OCI-LY7 (cell line): ENCODE measurements at regions not wholly inside any gene's neighbourhood (a gene's known extent, or its start where the extent isn't known, plus 50 kb on each side); places are given as distances from the start of the nearest gene placed in this dataset.
A peak's percentile ranks its signal among the peaks of the same experiment; 100 is the strongest.
"Not testable (repeated sequence)": the region's sequence is repeated elsewhere in the genome, so short reads cannot be mapped to it uniquely, and the experiment has no call there.

Experiments
- BruUV-seq: library from RNA; stranded (reverse); fragments of 400-500 nt; replicated peaks from 2 replicates; lab custom pipeline; 2021; lab: Mats Ljungman, UMichigan
- CTCF ChIA-PET: fragments of 300-600 bp; sonication (Branson Sonifier 250); formaldehyde crosslinking; loops from one replicate; lab custom pipeline; 2022; ENCODE audit warnings: antibody characterized with exemption; ENCODE audit not compliant: unreplicated experiment; lab: Charles Lee
- POLR2A ChIA-PET: fragments of 300-600 bp; sonication (Branson Sonifier 250); formaldehyde crosslinking; loops from one replicate; lab custom pipeline; 2022; ENCODE audit warnings: antibody characterized with exemption; lab: Charles Lee
- DNase-seq: peaks from one replicate; pipeline ENCODE4 v3.0.0-alpha.2; 2015; ENCODE audit warnings: low spot score
- H2AFZ ChIP-seq: fragments of 200-600 bp; sonication (generic), shearing (Covaris generic); 2 replicates; pipeline ENCODE4 v1.6.1; 2014; ENCODE audit warnings: mild to moderate bottlenecking, antibody characterized with exemption, low read length, moderate library complexity
- H3K27ac ChIP-seq: fragments of 200-600 bp; sonication (generic); 2 replicates; pipeline ENCODE4 v1.5.1; 2014; ENCODE audit warnings: mixed run types, low read depth, mild to moderate bottlenecking, moderate library complexity, low read length, inconsistent platforms; ENCODE audit not compliant: poor library complexity, severe bottlenecking
- H3K36me3 ChIP-seq: fragments of 200-600 bp; sonication (generic); 2 replicates; pipeline ENCODE4 v1.6.1; 2014; ENCODE audit warnings: mild to moderate bottlenecking, antibody characterized with exemption, low read length, moderate library complexity, mixed read lengths; ENCODE audit not compliant: insufficient read depth
- H3K4me1 ChIP-seq: fragments of 200-600 bp; sonication (generic); 2 replicates; pipeline ENCODE4 v1.5.1; 2014; ENCODE audit warnings: mild to moderate bottlenecking, low read length; ENCODE audit not compliant: insufficient read depth, poor library complexity, severe bottlenecking
- H3K4me2 ChIP-seq: fragments of 200-600 bp; sonication (generic); 2 replicates; pipeline ENCODE4 v1.6.1; 2014; ENCODE audit warnings: mild to moderate bottlenecking, low read length
- H3K4me3 ChIP-seq: fragments of 200-600 bp; sonication (generic); 2 replicates; pipeline ENCODE4 v1.5.1; 2014; ENCODE audit warnings: mild to moderate bottlenecking, low read depth, low read length; ENCODE audit not compliant: poor library complexity, severe bottlenecking
- H3K79me2 ChIP-seq: fragments of 200-600 bp; sonication (generic); 2 replicates; pipeline ENCODE4 v1.6.1; 2016; ENCODE audit warnings: low read depth, mild to moderate bottlenecking, low read length, moderate library complexity, mixed read lengths; ENCODE audit not compliant: insufficient read depth
- H3K9me2 ChIP-seq: fragments of 200-600 bp; sonication (generic); 2 replicates; pipeline ENCODE4 v1.6.1; 2016; ENCODE audit warnings: mild to moderate bottlenecking, low read length, mixed read lengths; ENCODE audit not compliant: insufficient read depth
- H3K9me3 ChIP-seq: fragments of 200-600 bp; sonication (generic); 2 replicates; pipeline ENCODE4 v1.6.1; 2014; ENCODE audit warnings: mild to moderate bottlenecking, mixed run types, low read length, mixed read lengths
- H4K20me1 ChIP-seq: fragments of 200-600 bp; sonication (generic); 2 replicates; pipeline ENCODE4 v1.6.1; 2014; ENCODE audit warnings: mild to moderate bottlenecking, antibody characterized with exemption, low read length, moderate library complexity, mixed read lengths; ENCODE audit not compliant: insufficient read depth
- EZH2phosphoT487 ChIP-seq: fragments of 200-600 bp; sonication (generic); IDR thresholded peaks from 2 replicates; pipeline ENCODE4 v1.6.1; 2018; ENCODE audit warnings: low read depth, borderline replicate concordance, mild to moderate bottlenecking, mixed run types, antibody characterized with exemption, low read length, moderate library complexity, mixed read lengths
- intact Hi-C: fragments of 100-400 bp; cut with micrococcal nuclease; formaldehyde crosslinking; loops from one replicate; pipeline ENCODE4 v1.10.0; 2022; ENCODE audit not compliant: unreplicated experiment
- TF ChIP-seq, protein P1 (sequence below): fragments of 200-600 bp; sonication (generic); conservative IDR thresholded peaks from 2 replicates; pipeline ENCODE4 v1.5.1; 2014; ENCODE audit warnings: mild to moderate bottlenecking, antibody characterized with exemption, low read length, moderate library complexity, mixed read lengths

DNA sequence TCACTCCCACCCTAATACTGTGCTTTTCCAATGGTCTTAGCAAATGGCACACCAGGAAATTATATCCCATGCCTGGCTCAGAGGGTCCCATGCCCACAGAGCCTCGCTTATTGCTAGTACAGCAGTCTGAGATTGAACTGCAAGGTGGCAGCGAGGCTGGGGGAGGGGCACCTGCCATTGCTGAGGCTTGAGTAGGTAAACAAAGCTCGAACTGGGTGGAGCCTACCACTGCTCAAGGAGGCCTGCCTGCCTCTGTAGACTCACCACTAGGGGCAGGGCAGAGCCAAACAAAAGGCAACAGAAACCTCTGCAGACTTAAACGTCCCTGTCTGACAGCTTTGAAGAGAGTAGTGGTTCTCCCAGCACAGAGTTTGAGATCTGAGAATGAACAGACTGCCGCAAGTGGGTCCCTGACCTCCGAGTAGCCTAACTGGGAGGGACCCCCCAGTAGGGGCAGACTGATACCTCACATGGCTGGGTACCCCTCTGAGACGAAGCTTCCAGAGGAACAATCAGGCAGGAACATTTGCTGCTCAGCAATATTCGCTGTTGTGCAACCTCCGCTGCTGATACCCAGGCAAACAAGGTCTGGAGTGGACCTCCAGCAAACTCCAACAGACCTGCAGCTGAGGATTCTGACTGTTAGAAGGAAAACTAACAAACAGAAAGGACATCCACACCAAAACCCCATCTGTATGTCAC is 150.7 kb upstream of the FOXA2 start:
- H4K20me1 ChIP-seq, H3K4me3 ChIP-seq, BruUV-seq, POLR2A ChIA-PET, H3K27ac ChIP-seq, H3K9me3 ChIP-seq, H3K4me1 ChIP-seq, CTCF ChIA-PET, H3K36me3 ChIP-seq, H3K9me2 ChIP-seq, H3K79me2 ChIP-seq, intact Hi-C loops, H2AFZ ChIP-seq, H3K4me2 ChIP-seq: not testable (repeated sequence)
- DNase-seq: peak; percentile 29
- TF ChIP-seq, protein P1, sequence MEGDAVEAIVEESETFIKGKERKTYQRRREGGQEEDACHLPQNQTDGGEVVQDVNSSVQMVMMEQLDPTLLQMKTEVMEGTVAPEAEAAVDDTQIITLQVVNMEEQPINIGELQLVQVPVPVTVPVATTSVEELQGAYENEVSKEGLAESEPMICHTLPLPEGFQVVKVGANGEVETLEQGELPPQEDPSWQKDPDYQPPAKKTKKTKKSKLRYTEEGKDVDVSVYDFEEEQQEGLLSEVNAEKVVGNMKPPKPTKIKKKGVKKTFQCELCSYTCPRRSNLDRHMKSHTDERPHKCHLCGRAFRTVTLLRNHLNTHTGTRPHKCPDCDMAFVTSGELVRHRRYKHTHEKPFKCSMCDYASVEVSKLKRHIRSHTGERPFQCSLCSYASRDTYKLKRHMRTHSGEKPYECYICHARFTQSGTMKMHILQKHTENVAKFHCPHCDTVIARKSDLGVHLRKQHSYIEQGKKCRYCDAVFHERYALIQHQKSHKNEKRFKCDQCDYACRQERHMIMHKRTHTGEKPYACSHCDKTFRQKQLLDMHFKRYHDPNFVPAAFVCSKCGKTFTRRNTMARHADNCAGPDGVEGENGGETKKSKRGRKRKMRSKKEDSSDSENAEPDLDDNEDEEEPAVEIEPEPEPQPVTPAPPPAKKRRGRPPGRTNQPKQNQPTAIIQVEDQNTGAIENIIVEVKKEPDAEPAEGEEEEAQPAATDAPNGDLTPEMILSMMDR: peak; percentile 56

GRCh38 chr20:22740829-22741228 is 156.5 kb upstream of the FOXA2 start:
- Histone ChIP-seq H2AFZ (no peak overlapping the region), H3K27ac (no peak overlapping the region), H3K79me2 (no peaks in the 10 kb centered on the region), H3K4me3 (no peak overlapping the region), H3K9me2 (no peaks in the 10 kb centered on the region), H4K20me1 (no peaks in the 10 kb centered on the region), H3K36me3 (no peaks in the 10 kb centered on the region), H3K4me1 (no peaks in the 10 kb centered on the region), H3K4me2 (no peak overlapping the region), H3K9me3 (no peaks in the 10 kb centered on the region)
- intact Hi-C loops: no loop called here
- TF ChIP-seq EZH2phosphoT487: no peak
- TF ChIP-seq, protein P1: no peak
- BruUV-seq: no TSS peak
- POLR2A ChIA-PET: no interaction called here
- CTCF ChIA-PET: no interaction called here
- DNase-seq: no peak

GRCh38 chr20:22744341-22745193 is 160.2 kb upstream of the FOXA2 start:
- DNase-seq: no peak
- no peaks in the 10 kb centered on the region for H3K79me2 ChIP-seq
- no peak overlapping the region for H3K4me2 ChIP-seq
- no peak for TF ChIP-seq EZH2phosphoT487
- TF ChIP-seq, protein P1: no peak
- no peak overlapping the region for H3K4me3 ChIP-seq
- H3K9me3 ChIP-seq: no peaks in the 10 kb centered on the region
- ChIA-PET POLR2A (no interaction called here), CTCF (no interaction called here)
- no peak overlapping the region for H2AFZ ChIP-seq
- intact Hi-C loops: no loop called here
- no peaks in the 10 kb centered on the region for H3K36me3 ChIP-seq
- no peaks in the 10 kb centered on the region for H3K9me2 ChIP-seq
- no TSS peak for BruUV-seq
- H4K20me1 ChIP-seq: no peaks in the 10 kb centered on the region
- no peaks in the 10 kb centered on the region for H3K4me1 ChIP-seq
- no peak overlapping the region for H3K27ac ChIP-seq
